Breast epithelium (tissue), 4 donors: ENCODE measurements at regions not wholly inside any gene's neighbourhood (a gene's known extent, or its start where the extent isn't known, plus 50 kb on each side); places are given as distances from the start of the nearest gene placed in this dataset.

ENCODE experiments used
- DNase-seq, 2 donors: peaks; one replicate each; pipeline ENCODE4 v3.0.0-alpha.2; 2019; ENCODE audit warnings: low spot score in 2 of 2
- H3K27ac ChIP-seq, 2 donors: fragments of 200-600 bp; sonication (generic) in 1 of 2; one replicate each; pipeline ENCODE4 v1.5.1; 2016 to 2019; ENCODE audit warnings: mild to moderate bottlenecking in 1 of 2
- H3K27me3 ChIP-seq, 2 donors: fragments of 200-600 bp; sonication (generic) in 1 of 2; one replicate each; pipeline versions ENCODE4 v1.5.1 to v1.6.0; 2017 to 2019; ENCODE audit warnings: control low read depth in 1 of 2, mild to moderate bottlenecking in 1 of 2
- H3K36me3 ChIP-seq: fragments of 200-600 bp; one replicate; pipeline ENCODE4 v1.5.1; 2019
- H3K4me1 ChIP-seq, 2 donors: fragments of 200-600 bp; sonication (generic); one replicate each; pipeline ENCODE4 v1.5.1; 2016 to 2019; ENCODE audit warnings: control low read depth in 1 of 2
- H3K4me3 ChIP-seq, 3 donors: fragments of 200-600 bp; sonication (generic); 1 replicate in 2 of 3; 2 replicates in 1 of 3; pipeline ENCODE4 v1.5.1; 2016 to 2019; ENCODE audit warnings: mild to moderate bottlenecking in 3 of 3, moderate library complexity in 2 of 3
- H3K9me3 ChIP-seq, 2 donors: fragments of 200-600 bp; sonication (generic) in 1 of 2; one replicate each; pipeline ENCODE4 v1.5.1; 2016 to 2019; ENCODE audit warnings: control low read depth in 1 of 2
- CTCF ChIP-seq, 3 donors: fragments of 450-650 bp; IDR thresholded peaks; one replicate each; pipeline ENCODE4 v1.5.1; 2016 to 2017; ENCODE audit warnings: antibody characterized with exemption in 3 of 3, mild to moderate bottlenecking in 3 of 3, moderate library complexity in 3 of 3
- POLR2A ChIP-seq: fragments of 450-650 bp; IDR thresholded peaks from one replicate; pipeline ENCODE4 v1.6.1; 2016; ENCODE audit warnings: antibody characterized with exemption, mild to moderate bottlenecking, moderate library complexity
- POLR2AphosphoS5 ChIP-seq, 3 donors: sonication (generic); formaldehyde crosslinking; IDR thresholded peaks; one replicate each; pipeline ENCODE4 v1.6.1; 2017; ENCODE audit warnings: antibody characterized with exemption in 3 of 3
- intact Hi-C: fragments of 100-400 bp; cut with DNase I; formaldehyde crosslinking; loops from one replicate; pipeline ENCODE4 v1.15.1; 2023; ENCODE audit warnings: low total_unique reads

- TF ChIP-seq CTCF (IDR thresholded peaks at IDR 0.05), result no peak
- no peak for TF ChIP-seq POLR2AphosphoS5 (IDR thresholded peaks at IDR 0.05)
- no peak for TF ChIP-seq POLR2A
- intact Hi-C loops, result no loop called here
- Histone ChIP-seq H3K36me3 (no peaks in the 10 kb centered on the region), H3K4me3 (no peak overlapping the region), H3K4me1 (no peaks in the 10 kb centered on the region), H3K27me3 (peaks cover 0 to 10% of the 10 kb centered on the region in 2 donors), H3K27ac (no peak overlapping the region), H3K9me3 (no peaks in the 10 kb centered on the region)
- no peak for DNase-seq
These were observed 843.0 kb downstream of the BRD1 start for GRCh38 chr22:48984639-48985038.

- DNase-seq, result no peak
- Histone ChIP-seq H3K27me3 (peaks cover 0 to 13% of the 10 kb centered on the region in 2 donors), H3K4me3 (no peak overlapping the region)
These were observed 845.3 kb downstream of the BRD1 start for GRCh38 chr22:48982321-48982905.

GRCh38 chr22:48981371-48982061, 846.2 kb downstream of the BRD1 start:
- no peak for DNase-seq
- no peaks in the 10 kb centered on the region for H3K4me1 ChIP-seq
- H3K36me3 ChIP-seq, result no peaks in the 10 kb centered on the region
- H3K9me3 ChIP-seq, result peaks cover 0 to 4% of the 10 kb centered on the region in 2 donors
- no peak overlapping the region for H3K27ac ChIP-seq
- no peak overlapping the region for H3K4me3 ChIP-seq
- no peak for TF ChIP-seq CTCF (IDR thresholded peaks at IDR 0.05)
- TF ChIP-seq POLR2A, result no peak
- TF ChIP-seq POLR2AphosphoS5 (IDR thresholded peaks at IDR 0.05), result no peak
- H3K27me3 ChIP-seq, result peaks cover 0 to 22% of the 10 kb centered on the region in 2 donors
- intact Hi-C loops, result no loop called here

More at GRCh38 chr22:48982321-48982905, 845.3 kb downstream of the BRD1 start:
- Histone ChIP-seq H3K27ac (no peak overlapping the region), H3K36me3 (no peaks in the 10 kb centered on the region), H3K4me1 (no peaks in the 10 kb centered on the region), H3K9me3 (peaks cover 0 to 4% of the 10 kb centered on the region in 2 donors)
- intact Hi-C loops, result no loop called here
- TF ChIP-seq POLR2A, result no peak
- TF ChIP-seq CTCF (IDR thresholded peaks at IDR 0.05), result no peak
- no peak for TF ChIP-seq POLR2AphosphoS5 (IDR thresholded peaks at IDR 0.05)

GRCh38 chr22:48980918-48981317, 846.8 kb downstream of the BRD1 start:
- intact Hi-C loops, result no loop called here
- Histone ChIP-seq H3K9me3 (peaks cover 0 to 4% of the 10 kb centered on the region in 2 donors), H3K4me3 (no peak overlapping the region), H3K27me3 (peaks cover 0 to 25% of the 10 kb centered on the region in 2 donors), H3K27ac (no peak overlapping the region), H3K4me1 (no peaks in the 10 kb centered on the region), H3K36me3 (no peaks in the 10 kb centered on the region)
- no peak for DNase-seq
- TF ChIP-seq POLR2A, result no peak
- TF ChIP-seq POLR2AphosphoS5 (IDR thresholded peaks at IDR 0.05), result no peak
- TF ChIP-seq CTCF (IDR thresholded peaks at IDR 0.05), result no peak

GRCh38 chr22:48980409-48980808, 847.3 kb downstream of the BRD1 start:
- no peak for TF ChIP-seq CTCF (IDR thresholded peaks at IDR 0.05)
- no peak for TF ChIP-seq POLR2A
- no peak for TF ChIP-seq POLR2AphosphoS5 (IDR thresholded peaks at IDR 0.05)
- Histone ChIP-seq H3K27me3 (peaks cover 0 to 25% of the 10 kb centered on the region in 2 donors), H3K27ac (no peak overlapping the region), H3K9me3 (peaks cover 0 to 4% of the 10 kb centered on the region in 2 donors), H3K4me3 (no peak overlapping the region), H3K4me1 (no peaks in the 10 kb centered on the region), H3K36me3 (no peaks in the 10 kb centered on the region)
- intact Hi-C loops, result no loop called here
- no peak for DNase-seq
